ENCODE measurements at regions not wholly inside any gene's neighbourhood (a gene's known extent, or its start where the extent isn't known, plus 50 kb on each side); places are given as distances from the start of the nearest gene placed in this dataset.

DNA sequence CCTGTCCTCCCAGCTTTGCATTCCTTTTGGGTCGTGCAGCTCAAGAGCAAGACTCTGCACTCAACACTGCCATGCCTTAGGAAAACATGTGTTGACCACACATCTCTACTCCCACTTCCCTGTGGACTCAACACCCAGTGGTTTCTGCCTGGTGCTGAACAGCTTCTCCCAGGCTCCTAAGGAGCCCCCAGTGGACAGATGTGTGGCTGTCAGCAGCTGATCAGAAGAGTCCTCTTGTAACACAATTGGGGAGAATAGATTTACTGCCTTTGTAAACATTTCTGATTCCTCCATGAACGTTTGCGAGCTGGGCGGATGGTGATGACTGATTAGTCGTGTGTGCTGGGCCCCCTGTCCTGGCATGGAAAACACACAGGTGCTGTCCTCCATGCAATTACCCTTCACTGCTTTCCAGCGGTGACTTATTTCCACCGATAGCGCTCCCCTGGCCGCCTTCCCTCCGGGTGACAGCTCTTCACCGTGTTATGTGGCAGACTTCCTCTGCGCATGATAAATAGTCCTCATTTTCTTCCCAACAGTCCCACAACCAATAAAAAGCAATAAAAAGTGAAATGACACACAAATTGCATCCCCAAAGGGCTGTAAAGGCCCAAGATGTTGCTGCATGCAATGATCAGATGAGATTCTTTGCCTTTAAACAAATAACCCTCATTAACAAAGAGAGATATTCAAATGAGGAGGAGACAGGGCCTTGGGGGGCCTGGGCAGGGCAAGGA lies 249.4 kb upstream of the AJAP1 start:
- no peak for DNase-seq

DNA sequence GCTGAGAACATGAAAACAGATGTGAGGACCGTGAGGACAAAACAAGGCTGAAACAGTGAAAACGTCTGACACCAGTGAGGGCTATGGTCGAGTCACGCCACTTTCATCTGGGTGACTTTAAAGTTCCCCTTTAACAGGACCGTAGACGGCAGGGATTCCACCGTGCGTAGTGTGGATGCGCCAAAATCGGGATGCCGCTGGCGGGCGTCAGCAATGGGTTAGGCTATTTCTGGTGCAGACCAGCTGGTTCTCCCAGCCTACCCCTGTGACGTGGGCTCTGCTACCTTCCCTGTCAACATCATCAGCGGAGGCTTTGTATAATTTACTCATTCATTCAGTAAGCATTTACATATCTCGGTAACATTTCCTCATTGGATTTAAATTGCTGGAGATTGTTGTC lies 246.6 kb upstream of the AJAP1 start:
- DNase-seq, result no peak

DNA sequence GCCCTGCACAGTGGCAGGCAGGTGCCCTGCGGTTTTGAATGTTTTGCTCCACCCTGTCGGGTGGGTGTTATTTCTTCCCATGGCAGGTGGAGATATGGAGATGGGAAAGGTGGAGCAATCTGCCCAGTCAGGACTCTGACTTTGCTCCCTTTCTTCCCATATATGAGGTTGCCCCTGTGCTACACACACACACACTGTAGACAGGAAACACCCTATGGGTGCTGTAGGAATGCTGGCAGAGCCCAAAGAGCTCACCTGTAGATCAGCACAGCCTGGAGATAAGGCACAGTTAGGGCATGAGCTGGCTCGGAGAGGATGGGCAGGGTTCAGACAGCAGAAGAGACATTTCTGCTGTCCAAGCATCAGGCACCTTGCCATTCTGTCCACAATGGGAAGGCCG lies 246.0 kb upstream of the AJAP1 start:
- no peak for DNase-seq

DNA sequence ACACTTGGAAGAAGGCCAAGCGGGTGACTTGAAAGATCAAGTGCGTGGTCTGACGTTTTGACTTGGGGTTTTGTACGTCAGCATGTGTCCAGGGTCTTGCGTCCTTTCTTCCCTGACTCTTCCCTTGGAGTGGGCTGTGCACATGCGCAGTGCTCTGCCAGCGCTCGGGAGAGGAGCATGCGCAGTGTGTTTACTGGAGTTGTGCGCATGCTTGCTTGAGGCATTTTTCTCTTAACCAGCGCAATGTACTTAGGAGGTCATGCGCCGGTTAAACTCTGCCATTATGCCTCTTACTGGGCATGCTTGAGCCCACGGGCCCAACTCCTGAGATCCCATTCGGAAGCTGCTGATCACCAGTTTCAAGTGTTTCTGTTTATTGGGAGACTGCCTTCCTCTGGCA lies 242.5 kb upstream of the AJAP1 start:
- no peak for DNase-seq

DNA sequence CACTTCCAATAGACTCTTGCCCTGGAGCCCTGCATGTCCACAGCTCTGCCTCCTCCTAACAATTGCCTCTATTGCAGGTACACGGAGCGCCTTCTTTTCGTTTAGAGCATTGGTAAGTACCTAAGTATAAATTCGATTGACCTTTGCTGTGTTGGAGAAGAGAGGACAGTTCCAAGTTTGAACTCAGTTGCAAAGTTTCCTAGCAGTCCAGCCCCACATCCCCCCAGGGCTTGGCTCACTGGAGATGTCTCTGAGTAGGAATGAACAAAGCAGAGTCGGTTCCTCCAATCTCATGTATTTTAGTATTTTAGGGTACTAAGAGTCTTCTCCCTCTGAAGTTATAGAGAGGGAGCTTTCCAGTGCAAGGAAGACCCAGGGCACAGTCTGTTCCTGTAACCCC lies 238.9 kb upstream of the AJAP1 start:
- DNase-seq, result no peak

DNA sequence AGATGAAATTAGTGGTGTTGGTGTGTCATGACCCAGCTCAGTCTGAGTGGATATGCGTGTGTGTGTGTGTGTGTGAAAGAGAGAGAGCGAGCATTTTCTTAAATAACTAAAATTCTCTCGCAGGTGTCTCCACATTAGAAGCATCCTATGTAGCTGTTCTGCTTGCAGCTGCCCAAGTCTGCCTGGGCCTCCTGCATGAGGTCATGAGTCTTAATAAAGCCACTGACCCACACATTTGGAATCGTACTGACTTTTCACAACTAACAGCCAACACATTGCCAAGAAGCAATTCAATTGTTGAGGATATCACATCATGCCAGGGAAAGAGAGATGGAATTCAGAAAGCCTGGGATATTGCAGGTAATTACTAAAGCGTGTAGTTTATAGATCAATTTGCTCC lies 238.2 kb upstream of the AJAP1 start:
- DNase-seq, result no peak

DNA sequence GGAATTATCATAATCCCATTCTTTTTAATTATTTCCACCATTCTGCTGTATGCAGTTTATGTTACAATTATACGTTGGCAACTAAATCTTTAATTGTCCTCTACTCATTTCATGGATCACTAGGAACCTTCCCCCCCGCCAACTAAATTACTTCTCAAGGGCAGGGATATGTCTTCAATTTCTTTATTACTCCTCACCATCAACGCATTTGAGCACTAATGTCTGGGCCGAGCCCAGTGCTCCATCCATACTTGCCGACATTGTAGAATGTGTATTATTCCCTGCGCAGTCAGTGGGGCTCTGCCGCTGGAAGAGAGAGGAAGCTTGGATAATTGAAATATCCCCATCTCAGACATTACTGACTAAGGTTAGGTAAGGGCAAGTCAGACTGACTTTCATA lies 236.4 kb upstream of the AJAP1 start:
- DNase-seq, result no peak

DNA sequence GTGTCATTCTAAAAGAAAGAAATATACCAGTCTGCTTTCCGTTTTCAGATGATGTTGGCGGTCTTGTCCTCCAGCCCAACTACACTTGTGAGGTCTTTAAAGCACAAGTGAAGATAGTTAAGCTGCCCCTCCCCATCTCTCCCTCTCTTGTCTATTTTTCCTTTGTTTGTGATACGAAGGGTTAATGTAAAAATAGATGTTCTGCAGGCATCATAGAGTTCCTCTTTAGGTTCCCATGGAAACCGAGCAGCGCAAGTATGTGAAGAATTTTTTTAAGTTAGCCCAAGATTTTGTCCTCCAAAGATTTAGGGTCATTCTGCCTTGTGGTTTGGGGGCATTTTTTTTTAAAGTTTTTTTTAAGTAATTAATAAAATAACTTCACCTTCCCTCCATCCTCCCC lies 232.4 kb upstream of the AJAP1 start:
- DNase-seq, result no peak

DNA sequence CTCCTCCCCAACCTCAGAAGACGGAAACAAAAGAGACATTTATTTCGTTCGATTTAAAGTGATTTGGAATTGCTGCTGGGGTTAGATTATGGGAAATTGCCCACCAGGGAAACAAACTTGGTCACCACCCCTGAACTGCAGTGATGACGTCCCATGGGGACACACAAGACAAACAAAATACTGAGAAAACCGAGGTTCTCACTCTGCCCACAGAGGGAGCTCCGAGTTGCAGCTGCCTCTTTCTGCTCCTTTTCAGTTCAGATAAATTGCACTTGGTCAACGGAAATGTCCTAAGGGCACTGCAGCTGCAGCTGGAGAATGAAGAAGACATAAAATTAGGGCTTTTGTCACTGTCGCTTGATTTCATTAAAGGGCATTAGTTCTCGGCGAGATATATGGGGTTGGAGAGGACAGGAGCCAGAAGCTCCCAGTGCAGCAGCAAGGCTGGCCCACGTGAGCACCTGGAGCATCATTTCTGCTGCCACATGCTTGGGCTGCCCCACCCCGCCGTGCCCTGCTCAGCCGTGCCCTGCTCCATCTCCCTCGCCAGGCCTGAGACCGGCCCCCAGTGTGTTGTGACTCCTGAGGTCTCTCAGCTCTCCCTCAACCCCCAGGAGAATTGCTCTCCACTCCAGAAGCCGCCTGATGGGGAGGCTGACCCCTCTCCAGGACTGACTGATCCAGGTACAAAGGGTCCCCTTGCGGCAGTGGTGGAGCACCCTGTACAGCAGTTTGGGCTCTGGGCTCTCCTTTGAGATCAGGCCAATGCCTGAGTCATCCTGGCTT lies 231.7 kb upstream of the AJAP1 start:
- DNase-seq, result no peak

DNA sequence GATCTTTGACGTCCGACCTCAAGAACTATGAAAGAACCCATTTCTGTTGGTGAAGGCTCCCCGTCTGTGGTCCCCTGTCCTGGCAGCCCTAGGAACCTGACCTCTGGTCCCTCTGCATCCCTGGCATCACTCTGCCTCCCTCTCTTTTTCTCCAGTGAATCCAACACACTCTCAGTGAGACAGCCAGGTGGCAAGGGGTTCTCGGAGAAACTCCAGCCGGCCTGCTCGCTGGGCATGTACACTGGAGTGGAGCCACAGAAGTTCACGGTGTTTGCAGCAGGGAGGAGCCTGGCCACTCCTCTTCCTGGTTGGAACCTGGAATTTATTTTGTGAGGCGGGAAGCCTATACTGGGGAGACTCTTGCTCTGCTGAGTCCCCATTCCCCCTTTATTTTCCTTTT lies 230.2 kb upstream of the AJAP1 start:
- DNase-seq, result no peak

DNA sequence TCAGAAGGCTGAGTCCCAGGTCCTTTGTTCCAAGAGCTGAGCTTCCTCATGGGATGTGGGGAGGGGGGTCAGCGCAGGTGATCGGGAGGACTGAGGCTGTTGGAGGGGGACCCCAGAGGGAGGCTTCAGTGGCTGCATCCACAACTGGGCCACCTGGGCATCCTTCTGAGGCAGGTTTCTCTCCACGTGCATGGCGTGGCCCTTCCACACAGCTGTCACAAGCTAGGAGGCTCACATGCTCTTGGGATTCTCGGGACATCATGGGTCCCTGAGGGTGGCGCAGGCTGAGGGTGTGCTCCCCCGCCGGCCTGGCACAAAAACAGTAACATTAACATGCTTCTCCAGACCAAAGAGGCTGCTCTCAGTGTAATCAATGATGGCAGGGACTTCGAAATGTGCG lies 229.6 kb upstream of the AJAP1 start:
- DNase-seq, result no peak

DNA sequence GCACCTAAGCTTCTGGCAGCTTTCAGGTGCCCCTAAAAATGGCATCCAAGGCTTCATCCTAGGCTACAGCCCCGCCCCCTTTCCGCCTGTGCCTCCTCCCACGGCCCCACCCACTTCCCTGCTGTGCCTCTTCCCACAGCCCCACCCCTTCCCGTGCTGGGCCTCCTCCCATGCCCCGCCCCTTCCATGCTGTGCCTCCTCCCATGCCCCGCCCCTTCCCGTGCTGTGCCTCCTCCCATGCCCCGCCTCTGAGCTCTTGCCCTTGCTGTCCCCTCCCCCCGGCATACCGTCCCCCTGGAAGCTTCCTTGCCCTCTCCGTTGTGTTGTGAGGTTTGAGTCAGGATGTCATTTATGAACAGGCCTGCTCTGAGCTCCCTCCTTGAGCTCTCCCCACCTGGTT lies 228.5 kb upstream of the AJAP1 start:
- DNase-seq, result no peak

DNA sequence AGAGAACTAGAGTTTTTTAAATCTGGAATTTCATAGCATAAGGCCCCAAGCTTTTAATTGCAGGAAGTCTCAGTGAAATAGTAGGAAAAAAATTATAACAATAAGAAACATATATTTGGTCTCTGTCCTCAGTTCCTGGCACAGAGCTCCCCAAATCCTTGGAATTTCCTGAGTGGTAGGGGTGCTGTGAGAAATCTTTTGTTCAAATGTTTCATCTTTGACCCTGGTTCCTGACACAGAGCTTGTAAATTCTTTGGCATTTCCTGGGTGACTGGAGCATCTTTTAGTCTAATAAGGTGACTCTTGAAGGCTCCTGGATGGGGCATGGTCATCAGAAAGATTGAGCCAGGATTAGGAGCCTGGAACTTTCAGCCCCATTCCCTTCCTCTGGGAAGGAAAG lies 225.7 kb upstream of the AJAP1 start:
- DNase-seq, result no peak

DNA sequence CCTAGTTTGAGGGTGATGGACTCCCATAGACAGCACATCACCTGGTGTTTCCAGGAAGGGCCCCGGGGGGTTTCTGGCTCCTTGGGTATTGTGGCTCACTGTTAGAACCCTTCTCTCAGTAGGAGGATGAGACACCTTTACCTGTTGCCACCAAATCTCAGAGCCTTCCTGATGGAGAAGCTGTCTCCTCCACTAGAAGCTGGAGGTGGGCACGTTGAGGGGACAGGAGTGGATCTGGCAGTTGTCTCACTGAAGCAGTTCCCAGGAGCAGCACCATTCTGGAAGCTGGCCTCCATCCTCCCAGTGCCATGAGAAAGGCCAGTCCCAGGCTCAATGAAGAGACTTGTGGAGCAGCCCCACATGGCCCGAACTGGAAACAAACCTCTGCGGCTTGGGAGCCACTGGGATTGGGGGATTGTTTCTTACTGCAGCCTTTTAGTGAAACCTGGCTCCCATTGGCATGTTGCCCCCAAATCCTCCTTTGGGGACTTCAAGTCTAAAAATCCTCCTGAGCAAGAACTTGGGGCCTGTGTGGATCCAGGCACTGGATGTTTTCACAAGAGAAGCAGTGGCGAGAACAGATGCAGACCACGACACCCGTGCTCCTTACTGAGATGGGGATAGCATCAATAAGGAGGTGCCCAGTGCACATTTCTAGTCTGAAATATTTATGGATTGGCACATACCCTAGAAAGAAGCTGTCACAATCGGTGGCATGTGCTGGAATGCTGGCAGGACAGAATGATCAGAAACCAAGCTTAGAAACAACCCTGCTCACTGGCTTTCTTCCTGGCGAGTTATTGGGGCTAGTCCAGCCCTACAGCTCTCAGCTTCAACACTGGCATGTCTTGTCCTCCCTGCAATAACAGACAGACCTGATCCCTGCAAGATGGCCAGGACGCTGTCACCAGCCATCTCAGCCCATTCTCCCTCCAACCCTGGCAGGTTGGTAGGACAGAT lies 223.7 kb upstream of the AJAP1 start:
- no peak for DNase-seq

DNA sequence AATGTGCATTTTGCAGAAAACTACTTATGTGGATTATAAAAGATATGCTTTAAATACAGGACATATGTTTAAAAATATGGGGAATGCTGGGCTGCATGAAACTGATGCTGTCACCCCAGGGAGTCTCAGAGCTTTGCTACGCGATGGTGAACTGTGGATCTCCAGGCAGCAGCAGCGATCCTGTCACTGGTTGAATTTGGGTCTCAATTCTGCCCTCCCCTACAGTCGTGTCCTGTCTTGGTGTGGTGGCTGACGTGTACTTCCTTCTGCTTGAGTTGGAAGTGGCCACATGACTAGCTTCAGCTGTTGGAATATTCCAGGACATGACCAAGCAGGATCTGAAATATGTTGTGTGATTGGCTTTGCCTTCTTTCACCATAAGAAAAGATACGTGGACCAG lies 222.9 kb upstream of the AJAP1 start:
- DNase-seq, result no peak

DNA sequence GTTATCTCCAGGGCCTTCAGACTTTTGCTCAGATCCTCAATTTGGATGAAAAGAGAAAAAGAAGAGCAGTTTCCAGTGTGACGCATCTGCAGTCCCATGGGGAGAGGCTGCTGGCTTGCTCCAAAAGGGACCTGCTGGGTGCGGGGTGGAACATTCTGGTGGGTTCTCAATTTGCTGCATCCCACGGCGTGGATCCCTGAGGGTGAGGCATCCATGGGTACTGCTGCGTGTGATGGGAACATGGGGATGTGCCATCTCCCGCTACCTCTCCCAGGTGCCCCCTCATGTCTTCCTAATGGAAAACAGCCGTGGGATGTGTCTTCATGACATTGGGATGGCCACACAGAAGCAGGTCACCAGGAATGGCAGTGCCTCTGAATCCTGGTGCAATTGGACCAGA lies 221.3 kb upstream of the AJAP1 start:
- DNase-seq, result no peak

DNA sequence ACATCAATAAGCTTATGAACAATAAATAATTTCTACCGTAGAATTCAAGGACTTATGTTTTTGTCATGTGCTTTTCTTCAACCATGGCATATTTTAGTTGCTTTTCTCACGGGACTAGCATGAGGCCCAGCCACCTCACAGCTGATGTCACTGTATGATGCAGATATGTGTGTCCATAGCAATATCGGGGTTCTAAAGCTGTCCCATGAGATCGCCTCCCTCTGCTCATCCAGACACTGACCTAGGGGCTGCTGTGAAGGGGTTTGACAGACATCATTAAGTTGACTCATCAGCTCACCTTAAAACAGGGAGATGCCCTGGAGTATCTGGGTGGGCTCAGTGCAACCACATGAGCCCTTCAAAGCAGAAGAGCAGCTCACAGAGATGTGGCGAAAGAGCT lies 210.3 kb upstream of the AJAP1 start:
- DNase-seq, result no peak

DNA sequence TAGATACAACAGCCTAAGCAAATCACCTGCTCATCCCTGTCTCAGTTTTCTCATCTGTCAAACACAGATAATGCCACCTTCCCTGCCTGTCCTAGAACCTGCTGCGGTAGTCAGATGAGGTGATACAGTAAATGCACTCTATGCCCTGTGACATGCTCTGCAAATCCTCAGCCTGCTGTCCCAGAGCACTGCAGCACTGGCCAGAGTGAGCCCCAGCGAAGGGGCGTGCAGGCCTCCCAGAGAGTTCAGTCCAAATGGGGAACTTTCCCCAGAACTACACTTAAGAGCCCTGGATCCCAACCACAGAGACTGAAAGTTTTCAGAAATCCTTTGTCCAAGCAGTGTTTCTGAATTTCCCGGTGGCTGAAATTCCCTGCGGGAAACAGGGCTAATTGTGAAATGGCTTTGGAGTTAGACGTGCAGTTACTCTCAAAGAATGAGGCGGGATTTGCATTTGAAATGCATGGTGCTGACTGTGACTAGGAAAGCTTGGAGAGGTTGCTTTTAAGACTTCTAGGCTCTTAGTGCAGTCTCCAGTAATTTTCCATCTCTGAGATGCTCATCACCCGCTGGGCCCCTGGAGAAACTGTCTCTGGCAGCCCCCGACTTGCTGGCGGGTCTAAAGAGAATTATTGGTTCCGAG lies 206.5 kb upstream of the AJAP1 start:
- DNase-seq, result no peak

DNA sequence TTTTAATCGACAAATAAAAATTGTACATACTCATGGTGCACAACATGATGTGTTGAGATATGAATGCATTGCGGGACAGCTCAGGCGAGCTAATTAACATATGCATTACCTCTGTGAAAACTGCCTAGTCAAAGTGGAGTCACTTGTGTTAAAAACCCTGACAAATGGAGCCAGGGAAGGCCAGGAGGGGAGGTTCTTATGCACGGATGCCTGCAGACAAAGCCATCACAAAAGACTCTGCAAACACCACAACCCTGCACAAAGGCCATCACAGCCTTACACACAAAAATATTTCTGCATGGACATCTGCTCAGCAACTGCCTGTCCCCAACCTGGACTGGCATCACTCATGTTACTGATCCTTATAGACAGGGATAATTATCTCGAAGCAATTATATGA lies 204.4 kb upstream of the AJAP1 start:
- no peak for DNase-seq

DNA sequence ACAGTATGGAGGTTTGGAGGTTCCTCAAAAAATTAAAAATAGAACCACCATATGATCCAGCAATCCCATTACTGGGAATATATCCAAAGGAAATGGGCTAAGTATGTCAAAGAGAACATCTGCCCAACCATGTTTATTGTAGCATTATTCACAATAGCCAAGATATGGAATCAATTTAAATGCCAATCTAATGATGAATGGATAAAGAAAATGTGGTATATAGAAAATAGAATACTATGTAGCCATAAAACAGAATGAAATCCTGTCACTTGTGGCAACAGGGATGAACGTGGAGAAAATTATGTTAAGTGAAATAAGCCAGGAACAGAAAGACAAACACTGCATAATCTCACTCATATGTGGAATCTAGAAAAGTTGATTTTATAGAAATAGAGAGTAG lies 201.7 kb upstream of the AJAP1 start:
- DNase-seq, result no peak

DNA sequence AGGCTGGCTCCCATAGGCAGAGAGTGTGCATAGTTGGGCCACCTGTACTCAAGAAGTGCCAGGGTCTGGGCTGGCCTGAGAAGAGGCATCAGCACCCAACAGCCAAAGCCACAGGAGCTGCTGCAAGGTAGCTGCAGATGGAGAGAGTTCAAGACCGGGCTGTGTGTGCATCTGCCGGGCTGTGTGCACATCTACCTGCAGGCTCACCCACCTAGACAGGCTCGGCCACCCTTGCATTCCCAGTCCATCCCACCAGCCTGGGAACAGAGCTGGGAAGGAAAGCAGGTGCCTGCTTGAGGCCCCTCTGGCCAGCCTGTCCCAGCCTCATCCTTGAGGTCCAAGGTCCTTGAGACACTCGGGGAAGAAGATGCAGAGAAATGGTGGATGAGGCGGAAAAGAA lies 194.4 kb upstream of the AJAP1 start:
- DNase-seq, result no peak

DNA sequence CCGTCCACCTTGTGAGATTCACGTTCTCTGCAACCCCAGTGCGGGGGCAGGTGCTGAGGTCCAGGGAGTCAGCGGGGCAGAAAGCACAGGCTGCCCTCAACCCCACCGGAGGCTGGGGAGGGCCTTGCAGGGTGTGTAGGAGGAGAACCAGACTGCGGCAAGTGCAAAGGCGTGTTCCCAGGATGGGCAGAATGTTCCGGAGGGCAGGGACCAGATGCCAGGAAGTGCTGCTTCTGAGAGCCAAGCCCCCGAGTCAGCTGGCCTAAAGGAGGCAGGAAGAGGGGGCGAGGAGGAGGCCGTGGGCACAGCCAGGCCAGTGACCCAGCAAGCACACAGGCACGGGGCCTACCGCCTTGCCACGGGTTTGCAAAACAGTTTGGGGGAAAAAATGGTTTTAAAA lies 193.8 kb upstream of the AJAP1 start:
- DNase-seq, result no peak

DNA sequence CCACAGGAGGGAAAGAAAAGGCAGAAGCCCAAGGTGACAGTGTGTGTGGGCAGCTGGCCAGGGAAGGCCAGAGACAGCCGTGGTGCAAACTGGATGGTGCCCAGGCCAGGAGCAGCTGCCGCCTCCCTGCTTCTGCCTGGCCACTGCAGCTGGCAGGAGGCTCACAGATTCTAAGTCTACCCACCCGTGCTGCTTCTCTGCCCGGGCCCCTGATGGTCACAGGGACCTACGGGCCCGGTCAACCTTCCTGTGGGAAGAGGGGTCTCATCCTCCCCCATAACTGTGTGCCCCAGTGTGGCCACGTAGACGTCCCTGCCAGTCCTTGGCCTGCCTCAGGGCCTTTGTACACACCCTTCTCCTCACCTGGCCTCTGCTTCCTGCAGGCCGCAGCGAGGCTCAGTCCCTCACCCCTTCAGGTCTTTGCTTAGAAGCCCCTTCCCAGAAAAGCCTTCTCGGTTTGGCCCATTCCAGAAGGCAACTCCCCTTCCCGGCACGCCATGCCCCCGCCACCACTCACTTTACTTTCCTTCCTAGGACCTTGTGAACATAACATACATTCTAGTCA lies 192.6 kb upstream of the AJAP1 start:
- DNase-seq, result no peak
